ENCODE measurements at regions not wholly inside any gene's neighbourhood (a gene's known extent, or its start where the extent isn't known, plus 50 kb on each side); places are given as distances from the start of the nearest gene placed in this dataset.
"Not testable (repeated sequence)": the region's sequence is repeated elsewhere in the genome, so short reads cannot be mapped to it uniquely, and the experiment has no call there.

GRCh38 chr14:84323450-84323849, 1206.5 kb upstream of the FLRT2 start:
- Histone ChIP-seq H3K4me1 (ENCODE audit: control insufficient read depth, insufficient read depth, low read length) (no peaks in the 10 kb centered on the region), H3K9me3 (ENCODE audit: control insufficient read depth, insufficient read depth, low read length) (no peaks in the 10 kb centered on the region), H3K27me3 (ENCODE audit: control insufficient read depth, insufficient read depth, low read length) (no peaks in the 10 kb centered on the region), H3K36me3 (ENCODE audit: control insufficient read depth, insufficient read depth, low read length) (no peaks in the 10 kb centered on the region), H3K27ac (ENCODE audit: low read depth, low read length) (no peak overlapping the region), H3K4me3 (ENCODE audit: low read depth, low read length) (no peak overlapping the region)
- no CpG with 5 or more reads among the region's 4 CpGs for WGBS (ENCODE audit: insufficient coverage)
- DNase-seq (ENCODE audit: low read depth in 4 of 6, low spot score in 6 of 6) = no peak

- Histone ChIP-seq H3K36me3 (ENCODE audit: control insufficient read depth, insufficient read depth, low read length) (no peaks in the 10 kb centered on the region), H3K27ac (ENCODE audit: low read depth, low read length) (no peak overlapping the region), H3K4me3 (ENCODE audit: low read depth, low read length) (no peak overlapping the region), H3K27me3 (ENCODE audit: control insufficient read depth, insufficient read depth, low read length) (no peaks in the 10 kb centered on the region), H3K4me1 (ENCODE audit: control insufficient read depth, insufficient read depth, low read length) (no peaks in the 10 kb centered on the region), H3K9me3 (ENCODE audit: control insufficient read depth, insufficient read depth, low read length) (no peaks in the 10 kb centered on the region)
- peak in 1 of 6 donors; percentile 17 for DNase-seq (ENCODE audit: low read depth in 4 of 6, low spot score in 6 of 6)
- no CpG with 5 or more reads among the region's 4 CpGs for WGBS (ENCODE audit: insufficient coverage)
These were observed 1206.0 kb upstream of the FLRT2 start for GRCh38 chr14:84323978-84324377.

- no peaks in the 10 kb centered on the region for H3K9me3 ChIP-seq (ENCODE audit: control insufficient read depth, insufficient read depth, low read length)
- H3K4me1 ChIP-seq (ENCODE audit: control insufficient read depth, insufficient read depth, low read length) = no peaks in the 10 kb centered on the region
- H3K27ac ChIP-seq (ENCODE audit: low read depth, low read length) = no peak overlapping the region
- no peak overlapping the region for H3K4me3 ChIP-seq (ENCODE audit: low read depth, low read length)
- H3K36me3 ChIP-seq (ENCODE audit: control insufficient read depth, insufficient read depth, low read length) = no peaks in the 10 kb centered on the region
- H3K27me3 ChIP-seq (ENCODE audit: control insufficient read depth, insufficient read depth, low read length) = no peaks in the 10 kb centered on the region
- no peak for DNase-seq (ENCODE audit: low read depth in 4 of 6, low spot score in 6 of 6)
These were observed 1193.5 kb upstream of the FLRT2 start for GRCh38 chr14:84336433-84336832.

GRCh38 chr14:84340938-84341337, 1189.0 kb upstream of the FLRT2 start:
- Histone ChIP-seq H3K27me3 (ENCODE audit: control insufficient read depth, insufficient read depth, low read length) (no peaks in the 10 kb centered on the region), H3K9me3 (ENCODE audit: control insufficient read depth, insufficient read depth, low read length) (no peaks in the 10 kb centered on the region), H3K4me3 (ENCODE audit: low read depth, low read length) (no peak overlapping the region), H3K27ac (ENCODE audit: low read depth, low read length) (no peak overlapping the region), H3K36me3 (ENCODE audit: control insufficient read depth, insufficient read depth, low read length) (no peaks in the 10 kb centered on the region), H3K4me1 (ENCODE audit: control insufficient read depth, insufficient read depth, low read length) (no peaks in the 10 kb centered on the region)
- WGBS (ENCODE audit: insufficient coverage) = no CpG with 5 or more reads among the region's 1 CpG
- DNase-seq (ENCODE audit: low read depth in 4 of 6, low spot score in 6 of 6) = peak in 2 of 6 donors; percentile 3 to 6

- not testable (repeated sequence) for H3K36me3 ChIP-seq (ENCODE audit: control insufficient read depth, insufficient read depth, low read length); H3K9me3 ChIP-seq (ENCODE audit: control insufficient read depth, insufficient read depth, low read length); DNase-seq (ENCODE audit: low read depth in 4 of 6, low spot score in 6 of 6); H3K27me3 ChIP-seq (ENCODE audit: control insufficient read depth, insufficient read depth, low read length); H3K4me1 ChIP-seq (ENCODE audit: control insufficient read depth, insufficient read depth, low read length); H3K27ac ChIP-seq (ENCODE audit: low read depth, low read length); H3K4me3 ChIP-seq (ENCODE audit: low read depth, low read length)
- 100% methylated on average over 3 of the region's 3 CpGs for WGBS (ENCODE audit: insufficient coverage)
These were observed 1188.1 kb upstream of the FLRT2 start for GRCh38 chr14:84341867-84342266.

GRCh38 chr14:84343656-84344055, 1186.3 kb upstream of the FLRT2 start:
- 79% methylated on average over 3 of the region's 3 CpGs for WGBS (ENCODE audit: insufficient coverage)
- DNase-seq (ENCODE audit: low read depth in 4 of 6, low spot score in 6 of 6) = peak in 1 of 6 donors; percentile 8

GRCh38 chr14:84351646-84352045, 1178.3 kb upstream of the FLRT2 start:
- DNase-seq (ENCODE audit: low read depth in 4 of 6, low spot score in 6 of 6) = no peak
- H3K4me3 ChIP-seq (ENCODE audit: low read depth, low read length) = no peak overlapping the region
- no peaks in the 10 kb centered on the region for H3K9me3 ChIP-seq (ENCODE audit: control insufficient read depth, insufficient read depth, low read length)
- no peaks in the 10 kb centered on the region for H3K36me3 ChIP-seq (ENCODE audit: control insufficient read depth, insufficient read depth, low read length)
- H3K27me3 ChIP-seq (ENCODE audit: control insufficient read depth, insufficient read depth, low read length) = no peaks in the 10 kb centered on the region
- no peaks in the 10 kb centered on the region for H3K4me1 ChIP-seq (ENCODE audit: control insufficient read depth, insufficient read depth, low read length)
- no peak overlapping the region for H3K27ac ChIP-seq (ENCODE audit: low read depth, low read length)

More at GRCh38 chr14:84343656-84344055, 1186.3 kb upstream of the FLRT2 start:
- Histone ChIP-seq H3K4me1 (ENCODE audit: control insufficient read depth, insufficient read depth, low read length) (no peaks in the 10 kb centered on the region), H3K9me3 (ENCODE audit: control insufficient read depth, insufficient read depth, low read length) (no peaks in the 10 kb centered on the region), H3K27ac (ENCODE audit: low read depth, low read length) (no peak overlapping the region), H3K4me3 (ENCODE audit: low read depth, low read length) (no peak overlapping the region), H3K27me3 (ENCODE audit: control insufficient read depth, insufficient read depth, low read length) (no peaks in the 10 kb centered on the region), H3K36me3 (ENCODE audit: control insufficient read depth, insufficient read depth, low read length) (no peaks in the 10 kb centered on the region)

GRCh38 chr14:84361476-84361875, 1168.5 kb upstream of the FLRT2 start:
- H3K4me3 ChIP-seq (ENCODE audit: low read depth, low read length) = no peak overlapping the region
- no peaks in the 10 kb centered on the region for H3K36me3 ChIP-seq (ENCODE audit: control insufficient read depth, insufficient read depth, low read length)
- H3K27me3 ChIP-seq (ENCODE audit: control insufficient read depth, insufficient read depth, low read length) = no peaks in the 10 kb centered on the region
- peaks cover 3% of the 10 kb centered on the region for H3K9me3 ChIP-seq (ENCODE audit: control insufficient read depth, insufficient read depth, low read length)
- 80% methylated on average over 1 of the region's 2 CpGs for WGBS (ENCODE audit: insufficient coverage)
- H3K4me1 ChIP-seq (ENCODE audit: control insufficient read depth, insufficient read depth, low read length) = no peaks in the 10 kb centered on the region
- no peak for DNase-seq (ENCODE audit: low read depth in 4 of 6, low spot score in 6 of 6)
- no peak overlapping the region for H3K27ac ChIP-seq (ENCODE audit: low read depth, low read length)

- Histone ChIP-seq H3K27me3 (ENCODE audit: control insufficient read depth, insufficient read depth, low read length) (no peaks in the 10 kb centered on the region), H3K4me3 (ENCODE audit: low read depth, low read length) (no peak overlapping the region), H3K36me3 (ENCODE audit: control insufficient read depth, insufficient read depth, low read length) (no peaks in the 10 kb centered on the region), H3K4me1 (ENCODE audit: control insufficient read depth, insufficient read depth, low read length) (no peaks in the 10 kb centered on the region), H3K27ac (ENCODE audit: low read depth, low read length) (no peak overlapping the region), H3K9me3 (ENCODE audit: control insufficient read depth, insufficient read depth, low read length) (no peaks in the 10 kb centered on the region)
- DNase-seq (ENCODE audit: low read depth in 4 of 6, low spot score in 6 of 6) = no peak
These were observed 1154.7 kb upstream of the FLRT2 start for GRCh38 chr14:84375235-84375634.

- peak in 1 of 6 donors; percentile 7 for DNase-seq (ENCODE audit: low read depth in 4 of 6, low spot score in 6 of 6)
- H3K27me3 ChIP-seq (ENCODE audit: control insufficient read depth, insufficient read depth, low read length) = no peaks in the 10 kb centered on the region
- no peaks in the 10 kb centered on the region for H3K36me3 ChIP-seq (ENCODE audit: control insufficient read depth, insufficient read depth, low read length)
- H3K9me3 ChIP-seq (ENCODE audit: control insufficient read depth, insufficient read depth, low read length) = no peaks in the 10 kb centered on the region
- H3K4me1 ChIP-seq (ENCODE audit: control insufficient read depth, insufficient read depth, low read length) = no peaks in the 10 kb centered on the region
- H3K27ac ChIP-seq (ENCODE audit: low read depth, low read length) = no peak overlapping the region
- 43% methylated on average over 1 of the region's 3 CpGs for WGBS (ENCODE audit: insufficient coverage)
- no peak overlapping the region for H3K4me3 ChIP-seq (ENCODE audit: low read depth, low read length)
These were observed 1139.9 kb upstream of the FLRT2 start for GRCh38 chr14:84390010-84390409.
